ENCODE measurements at regions not wholly inside any gene's neighbourhood (a gene's known extent, or its start where the extent isn't known, plus 50 kb on each side); places are given as distances from the start of the nearest gene placed in this dataset.

DNA sequence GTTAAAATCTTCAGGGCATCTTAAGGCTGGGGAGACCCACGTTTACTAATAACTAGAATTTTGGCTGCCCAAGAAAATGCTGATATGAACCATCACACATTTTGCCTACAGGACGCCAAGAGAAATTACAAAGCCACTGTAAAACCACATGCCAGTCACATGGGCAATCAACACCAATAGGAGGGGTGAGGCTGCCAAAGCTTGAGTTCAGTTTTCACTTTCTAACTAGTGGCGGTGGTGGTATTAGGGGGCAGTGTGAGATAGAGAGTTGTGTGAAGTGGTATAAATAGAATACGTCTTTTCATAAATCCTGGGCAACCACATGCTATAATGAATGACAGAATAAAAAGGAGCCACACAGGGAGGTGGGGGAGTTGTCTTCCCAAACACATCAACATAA lies 147.3 kb downstream of the WNT5A start:
- DNase-seq (ENCODE audit: low read depth) = no peak
- no peak overlapping the region for H3K4me3 ChIP-seq (ENCODE audit: low read depth, low read length)
- TF ChIP-seq POLR2A (IDR thresholded peaks at IDR 0.05; ENCODE audit: extremely low read depth, insufficient read length) = no peak
- no peak for TF ChIP-seq MYC (IDR thresholded peaks at IDR 0.05; ENCODE audit: low read depth, low read length)
- TF ChIP-seq, protein P1, sequence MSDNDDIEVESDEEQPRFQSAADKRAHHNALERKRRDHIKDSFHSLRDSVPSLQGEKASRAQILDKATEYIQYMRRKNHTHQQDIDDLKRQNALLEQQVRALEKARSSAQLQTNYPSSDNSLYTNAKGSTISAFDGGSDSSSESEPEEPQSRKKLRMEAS (IDR thresholded peaks at IDR 0.05; ENCODE audit: low read depth, low read length) = no peak
- TF ChIP-seq, protein P2, sequence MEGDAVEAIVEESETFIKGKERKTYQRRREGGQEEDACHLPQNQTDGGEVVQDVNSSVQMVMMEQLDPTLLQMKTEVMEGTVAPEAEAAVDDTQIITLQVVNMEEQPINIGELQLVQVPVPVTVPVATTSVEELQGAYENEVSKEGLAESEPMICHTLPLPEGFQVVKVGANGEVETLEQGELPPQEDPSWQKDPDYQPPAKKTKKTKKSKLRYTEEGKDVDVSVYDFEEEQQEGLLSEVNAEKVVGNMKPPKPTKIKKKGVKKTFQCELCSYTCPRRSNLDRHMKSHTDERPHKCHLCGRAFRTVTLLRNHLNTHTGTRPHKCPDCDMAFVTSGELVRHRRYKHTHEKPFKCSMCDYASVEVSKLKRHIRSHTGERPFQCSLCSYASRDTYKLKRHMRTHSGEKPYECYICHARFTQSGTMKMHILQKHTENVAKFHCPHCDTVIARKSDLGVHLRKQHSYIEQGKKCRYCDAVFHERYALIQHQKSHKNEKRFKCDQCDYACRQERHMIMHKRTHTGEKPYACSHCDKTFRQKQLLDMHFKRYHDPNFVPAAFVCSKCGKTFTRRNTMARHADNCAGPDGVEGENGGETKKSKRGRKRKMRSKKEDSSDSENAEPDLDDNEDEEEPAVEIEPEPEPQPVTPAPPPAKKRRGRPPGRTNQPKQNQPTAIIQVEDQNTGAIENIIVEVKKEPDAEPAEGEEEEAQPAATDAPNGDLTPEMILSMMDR (IDR thresholded peaks at IDR 0.05; ENCODE audit: low read depth, low read length) = no peak

DNA sequence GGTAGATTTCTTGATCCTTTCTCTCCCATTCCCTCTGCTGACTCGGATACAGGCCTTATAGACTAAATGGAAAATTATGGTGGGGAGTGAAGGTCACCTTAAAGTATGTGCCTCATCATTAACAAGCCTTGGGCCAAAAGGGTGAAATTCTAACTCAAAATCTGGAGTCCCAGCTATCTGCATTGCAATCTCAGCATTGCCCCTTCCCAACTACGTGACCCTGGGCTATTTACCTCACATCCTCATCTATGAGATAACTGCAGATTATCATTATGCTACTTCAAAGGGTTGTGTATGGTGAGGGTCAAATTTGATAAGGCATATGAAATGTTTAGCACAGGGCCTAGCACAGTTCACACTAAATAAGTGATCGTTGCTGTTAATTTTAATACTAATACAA lies 147.7 kb downstream of the WNT5A start:
- H3K4me3 ChIP-seq (ENCODE audit: low read depth, low read length) = no peak overlapping the region
- DNase-seq (ENCODE audit: low read depth) = no peak
- TF ChIP-seq, protein P1 (IDR thresholded peaks at IDR 0.05; ENCODE audit: low read depth, low read length) = no peak
- TF ChIP-seq, protein P2 (IDR thresholded peaks at IDR 0.05; ENCODE audit: low read depth, low read length) = no peak
- no peak for TF ChIP-seq POLR2A (IDR thresholded peaks at IDR 0.05; ENCODE audit: extremely low read depth, insufficient read length)
- no peak for TF ChIP-seq MYC (IDR thresholded peaks at IDR 0.05; ENCODE audit: low read depth, low read length)

DNA sequence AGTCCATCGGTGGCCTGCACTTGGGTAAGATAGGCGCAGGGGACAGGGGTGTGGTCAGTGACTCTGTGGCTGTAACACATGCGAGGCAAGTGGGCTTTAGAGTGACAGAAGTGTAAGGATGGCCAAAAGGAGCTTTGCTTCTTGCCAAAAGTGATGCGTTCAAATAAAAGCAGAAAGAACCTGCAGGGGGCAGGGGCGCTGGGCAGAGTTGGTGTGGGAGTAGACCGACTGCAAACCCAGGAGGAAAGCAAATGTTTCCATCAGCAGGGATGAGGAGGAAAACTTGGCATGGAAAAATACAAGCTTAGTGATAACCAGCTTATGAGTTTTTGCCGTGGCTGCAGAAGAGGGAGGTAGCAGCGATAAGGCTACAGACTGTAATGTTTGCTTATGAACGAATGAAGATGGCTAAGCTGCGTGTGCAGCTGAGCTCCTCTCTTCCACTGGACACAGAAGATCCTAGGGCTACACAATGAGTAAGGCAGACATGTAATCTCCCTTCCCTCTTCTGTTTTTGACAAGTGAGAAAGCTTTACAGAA lies 149.4 kb downstream of the WNT5A start:
- H3K4me3 ChIP-seq (ENCODE audit: low read depth, low read length) = no peak overlapping the region
- no peak for DNase-seq (ENCODE audit: low read depth)
- no peak for TF ChIP-seq MYC (IDR thresholded peaks at IDR 0.05; ENCODE audit: low read depth, low read length)
- no peak for TF ChIP-seq POLR2A (IDR thresholded peaks at IDR 0.05; ENCODE audit: extremely low read depth, insufficient read length)
- TF ChIP-seq, protein P2 (IDR thresholded peaks at IDR 0.05; ENCODE audit: low read depth, low read length) = no peak
- TF ChIP-seq, protein P1 (IDR thresholded peaks at IDR 0.05; ENCODE audit: low read depth, low read length) = no peak

DNA sequence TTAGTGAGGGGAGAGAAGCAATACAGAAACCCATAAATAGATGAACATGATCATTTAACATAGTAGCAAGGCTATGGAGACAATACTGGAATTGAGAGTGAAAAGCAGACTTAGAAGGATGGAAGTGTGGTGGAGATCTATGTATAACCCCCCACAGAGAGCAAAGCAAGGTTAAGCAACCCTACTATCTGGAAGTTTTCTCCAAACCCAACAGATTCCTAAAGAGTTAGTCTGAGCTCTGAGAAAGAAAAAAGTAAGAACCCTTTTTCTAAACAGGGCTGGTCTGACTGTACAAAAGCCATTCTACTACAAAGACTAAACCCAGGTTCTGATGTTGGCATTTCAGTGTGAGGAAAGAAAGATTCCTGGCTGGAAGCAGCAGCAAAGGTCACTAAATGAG lies 153.2 kb downstream of the WNT5A start:
- H3K4me3 ChIP-seq (ENCODE audit: low read depth, low read length) = no peak overlapping the region
- DNase-seq (ENCODE audit: low read depth) = no peak
- TF ChIP-seq POLR2A (IDR thresholded peaks at IDR 0.05; ENCODE audit: extremely low read depth, insufficient read length) = no peak
- TF ChIP-seq, protein P1 (IDR thresholded peaks at IDR 0.05; ENCODE audit: low read depth, low read length) = no peak
- TF ChIP-seq, protein P2 (IDR thresholded peaks at IDR 0.05; ENCODE audit: low read depth, low read length) = no peak
- TF ChIP-seq MYC (IDR thresholded peaks at IDR 0.05; ENCODE audit: low read depth, low read length) = no peak

DNA sequence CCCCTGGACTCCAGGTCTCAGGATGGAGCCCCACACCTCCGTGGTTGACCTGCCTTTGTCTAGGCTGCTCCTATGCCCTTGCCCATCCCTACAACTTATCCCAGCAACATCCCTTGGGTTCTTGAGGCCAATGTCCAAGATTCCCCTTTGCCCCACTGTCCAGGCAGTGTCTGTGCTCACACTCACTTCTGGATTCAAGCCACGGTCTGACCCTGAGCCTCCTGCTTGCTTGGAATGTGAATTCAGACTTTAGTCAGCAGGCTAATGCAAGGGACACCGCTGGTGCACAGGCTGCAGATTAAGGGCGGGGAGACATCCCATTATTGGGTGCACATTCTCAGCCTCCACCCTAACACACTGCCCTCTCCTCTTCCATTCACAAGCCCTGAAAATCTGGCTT lies 154.1 kb downstream of the WNT5A start:
- H3K4me3 ChIP-seq (ENCODE audit: low read depth, low read length) = no peak overlapping the region
- no peak for DNase-seq (ENCODE audit: low read depth)
- TF ChIP-seq, protein P1 (IDR thresholded peaks at IDR 0.05; ENCODE audit: low read depth, low read length) = no peak
- TF ChIP-seq POLR2A (IDR thresholded peaks at IDR 0.05; ENCODE audit: extremely low read depth, insufficient read length) = no peak
- TF ChIP-seq, protein P2 (IDR thresholded peaks at IDR 0.05; ENCODE audit: low read depth, low read length) = no peak
- TF ChIP-seq MYC (IDR thresholded peaks at IDR 0.05; ENCODE audit: low read depth, low read length) = no peak
